ENCODE measurements at regions not wholly inside any gene's neighbourhood (a gene's known extent, or its start where the extent isn't known, plus 50 kb on each side); places are given as distances from the start of the nearest gene placed in this dataset.

DNA sequence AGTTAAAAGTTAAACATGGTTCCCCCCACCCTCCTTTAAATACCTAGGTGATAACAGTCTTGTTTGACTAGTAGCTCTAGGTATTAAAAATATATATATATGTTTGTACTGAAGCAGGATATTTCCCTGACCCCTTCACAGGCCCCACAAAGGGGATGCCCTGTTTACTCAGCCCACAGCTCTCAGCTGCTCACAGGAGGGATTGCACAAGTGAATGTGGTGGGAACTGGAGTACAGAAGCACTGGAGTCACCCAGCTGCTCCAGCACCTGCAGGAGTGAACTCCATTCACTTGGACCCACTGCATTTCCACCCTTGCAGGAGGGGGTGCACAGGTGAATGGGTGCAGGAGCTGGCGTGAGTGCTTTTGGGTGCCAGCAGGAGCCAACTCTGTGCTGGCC is 99.3 kb upstream of the TLR3 start:
- Histone ChIP-seq H3K4me3 (ENCODE audit: extremely low read depth, insufficient read depth, low read length, poor library complexity, severe bottlenecking) (no peak overlapping the region), H3K27ac (ENCODE audit: low read depth, low read length, severe bottlenecking) (no peak overlapping the region), H3K9me3 (ENCODE audit: control insufficient read depth, low read length) (no peaks in the 10 kb centered on the region), H3K4me1 (ENCODE audit: control insufficient read depth, insufficient read depth, low read length, poor library complexity, severe bottlenecking) (no peaks in the 10 kb centered on the region), H3K36me3 (ENCODE audit: control insufficient read depth, insufficient read depth, low read length) (no peaks in the 10 kb centered on the region)
- whole genome bisulfite sequencing, 2 experiments (ENCODE audit: insufficient coverage in 2 of 2), result 92 to 100% methylated on average over 1 of the region's 1 CpG

GRCh38 chr4:185987961-185988627 is 80.9 kb upstream of the TLR3 start:
- Histone ChIP-seq H3K4me3 (ENCODE audit: extremely low read depth, insufficient read depth, low read length, poor library complexity, severe bottlenecking) (no peak overlapping the region), H3K9me3 (ENCODE audit: control insufficient read depth, low read length) (no peaks in the 10 kb centered on the region), H3K4me1 (ENCODE audit: control insufficient read depth, insufficient read depth, low read length, poor library complexity, severe bottlenecking) (no peaks in the 10 kb centered on the region), H3K36me3 (ENCODE audit: control insufficient read depth, insufficient read depth, low read length) (no peaks in the 10 kb centered on the region), H3K27ac (ENCODE audit: low read depth, low read length, severe bottlenecking) (no peak overlapping the region)
- WGBS, 2 experiments (ENCODE audit: insufficient coverage in 2 of 2), result 94 to 95% methylated on average over 5 to 6 of the region's 6 CpGs

DNA sequence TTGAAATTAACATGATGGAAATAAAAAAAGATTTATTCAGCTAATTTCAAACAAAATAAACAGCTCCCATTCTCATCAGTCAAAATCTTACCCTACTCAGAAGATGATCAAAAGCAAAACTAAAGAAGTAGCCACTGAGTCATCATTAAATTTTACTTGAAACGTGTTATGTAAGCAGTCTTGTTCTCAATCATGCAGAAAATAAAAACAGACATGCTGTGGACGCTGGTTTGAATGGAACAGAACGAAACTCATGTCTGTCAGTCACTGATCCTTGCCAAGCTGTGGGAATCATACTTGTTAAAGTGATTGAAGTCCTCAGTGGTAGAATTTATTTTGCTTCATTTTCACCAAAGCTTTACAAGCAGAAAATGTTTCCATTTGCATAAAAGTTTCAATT is 77.2 kb upstream of the TLR3 start:
- no peaks in the 10 kb centered on the region for H3K9me3 ChIP-seq (ENCODE audit: control insufficient read depth, low read length)
- no peak overlapping the region for H3K27ac ChIP-seq (ENCODE audit: low read depth, low read length, severe bottlenecking)
- H3K4me1 ChIP-seq (ENCODE audit: control insufficient read depth, insufficient read depth, low read length, poor library complexity, severe bottlenecking), result no peaks in the 10 kb centered on the region
- no peak overlapping the region for H3K4me3 ChIP-seq (ENCODE audit: extremely low read depth, insufficient read depth, low read length, poor library complexity, severe bottlenecking)
- 73 to 90% methylated on average over 2 of the region's 3 CpGs for WGBS, 2 experiments (ENCODE audit: insufficient coverage in 2 of 2)
- no peaks in the 10 kb centered on the region for H3K36me3 ChIP-seq (ENCODE audit: control insufficient read depth, insufficient read depth, low read length)

DNA sequence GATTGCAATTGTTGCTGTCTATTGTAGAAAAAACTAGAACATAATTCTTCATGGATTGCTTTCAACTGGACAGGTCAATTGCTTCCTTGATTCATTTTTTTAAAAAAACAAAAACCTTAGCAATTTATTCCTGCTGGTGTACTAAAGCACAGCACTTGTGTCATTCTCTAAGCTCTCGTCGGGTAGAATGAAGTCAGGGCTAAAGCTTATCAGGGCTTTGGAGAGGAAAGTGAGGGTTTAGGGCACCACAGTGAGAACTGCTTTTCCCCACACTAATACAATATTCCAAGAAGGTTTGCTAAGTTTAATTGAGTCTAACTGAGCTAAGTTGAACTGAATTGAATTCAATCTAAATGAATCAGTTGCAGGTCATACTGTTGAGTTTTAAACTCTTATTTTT is 76.4 kb upstream of the TLR3 start:
- H3K4me1 ChIP-seq (ENCODE audit: control insufficient read depth, insufficient read depth, low read length, poor library complexity, severe bottlenecking), result no peaks in the 10 kb centered on the region
- H3K9me3 ChIP-seq (ENCODE audit: control insufficient read depth, low read length), result no peaks in the 10 kb centered on the region
- H3K4me3 ChIP-seq (ENCODE audit: extremely low read depth, insufficient read depth, low read length, poor library complexity, severe bottlenecking), result no peak overlapping the region
- no peaks in the 10 kb centered on the region for H3K36me3 ChIP-seq (ENCODE audit: control insufficient read depth, insufficient read depth, low read length)
- WGBS, 2 experiments (ENCODE audit: insufficient coverage in 2 of 2), result 90% methylated on average over 2 of the region's 2 CpGs; no CpG with 5 or more reads in 1 of the 2 experiments
- no peak overlapping the region for H3K27ac ChIP-seq (ENCODE audit: low read depth, low read length, severe bottlenecking)

GRCh38 chr4:185993328-185993973 is 75.5 kb upstream of the TLR3 start:
- H3K27ac ChIP-seq (ENCODE audit: low read depth, low read length, severe bottlenecking), result no peak overlapping the region
- H3K36me3 ChIP-seq (ENCODE audit: control insufficient read depth, insufficient read depth, low read length), result no peaks in the 10 kb centered on the region
- no peak overlapping the region for H3K4me3 ChIP-seq (ENCODE audit: extremely low read depth, insufficient read depth, low read length, poor library complexity, severe bottlenecking)
- H3K4me1 ChIP-seq (ENCODE audit: control insufficient read depth, insufficient read depth, low read length, poor library complexity, severe bottlenecking), result no peaks in the 10 kb centered on the region
- H3K9me3 ChIP-seq (ENCODE audit: control insufficient read depth, low read length), result no peaks in the 10 kb centered on the region
- 77 to 85% methylated on average over 5 to 6 of the region's 6 CpGs for WGBS, 2 experiments (ENCODE audit: insufficient coverage in 2 of 2)

DNA sequence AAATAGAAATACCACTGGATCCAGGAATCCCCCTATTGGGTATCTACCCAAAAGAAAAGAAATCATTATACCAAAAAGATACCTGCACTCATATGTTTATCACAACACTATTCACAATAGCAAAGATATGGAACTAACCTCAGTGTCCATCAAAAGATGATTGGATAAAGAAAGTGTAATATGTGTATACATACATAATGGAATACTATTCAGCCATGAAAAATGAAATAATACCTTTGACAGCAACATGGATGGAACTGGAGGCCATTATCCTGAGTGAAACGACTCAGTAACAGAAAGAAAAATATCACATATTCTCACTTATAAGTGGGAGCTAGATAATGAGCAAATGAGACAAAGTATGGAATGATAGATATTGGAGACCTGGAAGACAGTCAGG is 74.2 kb upstream of the TLR3 start:
- H3K27ac ChIP-seq (ENCODE audit: low read depth, low read length, severe bottlenecking), result no peak overlapping the region
- no CpG with 5 or more reads among the region's 1 CpG for WGBS, 2 experiments (ENCODE audit: insufficient coverage in 2 of 2)
- no peaks in the 10 kb centered on the region for H3K9me3 ChIP-seq (ENCODE audit: control insufficient read depth, low read length)
- H3K4me1 ChIP-seq (ENCODE audit: control insufficient read depth, insufficient read depth, low read length, poor library complexity, severe bottlenecking), result no peaks in the 10 kb centered on the region
- H3K36me3 ChIP-seq (ENCODE audit: control insufficient read depth, insufficient read depth, low read length), result no peaks in the 10 kb centered on the region
- no peak overlapping the region for H3K4me3 ChIP-seq (ENCODE audit: extremely low read depth, insufficient read depth, low read length, poor library complexity, severe bottlenecking)

DNA sequence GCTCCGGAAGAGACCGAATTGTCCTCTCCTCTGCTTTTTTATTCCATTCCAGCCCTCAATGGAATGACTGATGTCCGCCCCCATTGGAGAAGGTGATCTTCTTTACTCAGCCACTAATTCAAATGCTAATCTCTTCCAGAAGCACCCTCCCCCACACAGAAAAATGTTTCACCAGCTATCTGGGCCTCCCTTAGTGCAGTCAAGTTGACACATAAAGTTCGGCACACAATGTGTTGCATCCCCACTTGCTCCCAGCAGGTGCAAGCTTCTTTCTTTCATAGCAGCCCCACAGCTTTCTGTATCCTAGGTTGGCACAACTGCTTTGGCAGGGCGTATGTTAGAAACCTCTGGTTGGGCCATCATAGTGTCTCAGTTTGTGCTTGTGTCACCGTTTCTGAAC is 73.3 kb upstream of the TLR3 start:
- Histone ChIP-seq H3K4me3 (ENCODE audit: extremely low read depth, insufficient read depth, low read length, poor library complexity, severe bottlenecking) (no peak overlapping the region), H3K36me3 (ENCODE audit: control insufficient read depth, insufficient read depth, low read length) (no peaks in the 10 kb centered on the region), H3K27ac (ENCODE audit: low read depth, low read length, severe bottlenecking) (no peak overlapping the region), H3K4me1 (ENCODE audit: control insufficient read depth, insufficient read depth, low read length, poor library complexity, severe bottlenecking) (no peaks in the 10 kb centered on the region), H3K9me3 (ENCODE audit: control insufficient read depth, low read length) (no peaks in the 10 kb centered on the region)
- whole genome bisulfite sequencing, 2 experiments (ENCODE audit: insufficient coverage in 2 of 2), result 90 to 95% methylated on average over 4 to 6 of the region's 6 CpGs

DNA sequence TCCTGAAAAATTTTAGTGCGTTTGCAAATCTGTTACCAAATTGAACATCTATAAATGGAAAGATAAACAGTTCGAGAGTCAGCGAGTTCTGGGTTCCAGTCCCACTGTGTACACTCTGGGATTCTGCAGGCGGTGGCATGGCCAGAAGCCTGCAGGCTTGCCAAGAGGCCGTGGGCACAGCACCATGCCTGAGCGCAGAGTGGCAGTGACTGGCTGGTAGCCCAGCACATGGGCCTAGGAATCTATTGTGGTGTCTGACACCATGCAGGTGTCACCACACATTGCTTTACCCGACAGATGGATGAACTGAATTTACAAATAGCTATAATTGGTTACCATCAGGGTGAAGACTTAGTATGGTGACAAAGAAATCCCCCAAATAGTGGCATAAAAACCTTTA is 71.7 kb upstream of the TLR3 start:
- no peak overlapping the region for H3K4me3 ChIP-seq (ENCODE audit: extremely low read depth, insufficient read depth, low read length, poor library complexity, severe bottlenecking)
- no peaks in the 10 kb centered on the region for H3K4me1 ChIP-seq (ENCODE audit: control insufficient read depth, insufficient read depth, low read length, poor library complexity, severe bottlenecking)
- no peak overlapping the region for H3K27ac ChIP-seq (ENCODE audit: low read depth, low read length, severe bottlenecking)
- WGBS, 2 experiments (ENCODE audit: insufficient coverage in 2 of 2), result 91 to 92% methylated on average over 5 to 7 of the region's 7 CpGs
- no peaks in the 10 kb centered on the region for H3K9me3 ChIP-seq (ENCODE audit: control insufficient read depth, low read length)
- no peaks in the 10 kb centered on the region for H3K36me3 ChIP-seq (ENCODE audit: control insufficient read depth, insufficient read depth, low read length)

DNA sequence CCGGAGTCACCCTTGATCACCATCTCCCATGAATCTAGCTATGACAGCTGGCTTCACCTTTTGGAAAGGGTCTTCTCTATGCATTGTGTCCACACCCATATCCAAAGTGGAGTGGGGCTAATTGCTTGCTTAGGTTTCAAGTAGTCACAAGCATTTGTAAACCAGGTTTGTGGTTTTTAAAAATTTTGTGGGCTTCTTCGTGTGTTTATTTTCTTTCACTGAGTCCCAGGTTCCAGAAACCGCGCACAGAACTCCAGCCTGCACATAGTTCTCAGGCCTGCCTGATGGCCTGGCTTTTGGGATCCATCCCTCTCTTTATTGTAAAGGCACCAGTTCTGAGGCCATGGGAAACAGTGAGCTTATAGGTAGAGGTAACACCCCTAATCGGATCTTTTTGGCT is 70.2 kb upstream of the TLR3 start:
- Histone ChIP-seq H3K27ac (ENCODE audit: low read depth, low read length, severe bottlenecking) (no peak overlapping the region), H3K4me3 (ENCODE audit: extremely low read depth, insufficient read depth, low read length, poor library complexity, severe bottlenecking) (no peak overlapping the region), H3K4me1 (ENCODE audit: control insufficient read depth, insufficient read depth, low read length, poor library complexity, severe bottlenecking) (no peaks in the 10 kb centered on the region), H3K36me3 (ENCODE audit: control insufficient read depth, insufficient read depth, low read length) (no peaks in the 10 kb centered on the region), H3K9me3 (ENCODE audit: control insufficient read depth, low read length) (no peaks in the 10 kb centered on the region)
- 88 to 94% methylated on average over 3 to 4 of the region's 5 CpGs for WGBS, 2 experiments (ENCODE audit: insufficient coverage in 2 of 2)

- Histone ChIP-seq H3K9me3 (ENCODE audit: control insufficient read depth, low read length) (no peaks in the 10 kb centered on the region), H3K4me3 (ENCODE audit: extremely low read depth, insufficient read depth, low read length, poor library complexity, severe bottlenecking) (no peak overlapping the region), H3K36me3 (ENCODE audit: control insufficient read depth, insufficient read depth, low read length) (no peaks in the 10 kb centered on the region), H3K27ac (ENCODE audit: low read depth, low read length, severe bottlenecking) (no peak overlapping the region), H3K4me1 (ENCODE audit: control insufficient read depth, insufficient read depth, low read length, poor library complexity, severe bottlenecking) (no peaks in the 10 kb centered on the region)
- 90 to 93% methylated on average over 8 of the region's 8 CpGs for WGBS, 2 experiments (ENCODE audit: insufficient coverage in 2 of 2)
Observed at GRCh38 chr4:185999207-185999606, 69.7 kb upstream of the TLR3 start.

DNA sequence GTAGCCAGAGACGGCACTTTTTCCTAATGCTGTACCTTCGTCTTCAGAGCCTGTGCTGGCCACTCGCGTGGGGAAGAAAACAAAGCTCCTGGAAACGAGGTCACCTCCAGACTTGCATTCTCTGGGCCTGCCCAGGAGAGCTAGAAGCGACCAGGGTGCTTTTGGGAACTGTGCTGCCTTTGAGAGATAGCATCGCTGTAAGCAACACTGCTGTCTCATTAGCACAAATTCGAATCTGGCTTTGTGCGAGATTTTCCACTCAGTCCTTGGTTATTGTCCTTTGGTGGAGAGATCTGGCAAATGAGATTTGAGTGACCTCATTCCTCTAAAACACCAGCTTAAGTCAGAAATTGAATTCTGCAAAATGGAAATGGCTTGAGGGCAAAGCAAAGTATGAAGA is 66.1 kb upstream of the TLR3 start:
- no peak overlapping the region for H3K27ac ChIP-seq (ENCODE audit: low read depth, low read length, severe bottlenecking)
- WGBS, 2 experiments (ENCODE audit: insufficient coverage in 2 of 2), result 81 to 84% methylated on average over 7 to 9 of the region's 9 CpGs
- no peaks in the 10 kb centered on the region for H3K4me1 ChIP-seq (ENCODE audit: control insufficient read depth, insufficient read depth, low read length, poor library complexity, severe bottlenecking)
- H3K4me3 ChIP-seq (ENCODE audit: extremely low read depth, insufficient read depth, low read length, poor library complexity, severe bottlenecking), result no peak overlapping the region
- no peaks in the 10 kb centered on the region for H3K9me3 ChIP-seq (ENCODE audit: control insufficient read depth, low read length)
- H3K36me3 ChIP-seq (ENCODE audit: control insufficient read depth, insufficient read depth, low read length), result no peaks in the 10 kb centered on the region

All from mesodermal cell (in vitro differentiated cells).